HG03575 (cell line): ENCODE measurements at regions not wholly inside any gene's neighbourhood (a gene's known extent, or its start where the extent isn't known, plus 50 kb on each side); places are given as distances from the start of the nearest gene placed in this dataset.

ENCODE experiments used
- ATAC-seq: cut with Tn5 transposase; IDR thresholded peaks from one replicate; pipeline ENCODE4 v1.9.1; 2021; ENCODE audit not compliant: unreplicated experiment, insufficient number of reproducible peaks, low FRiP score; ENCODE audit errors: extremely low read depth

- no peak for ATAC-seq
Measured at GRCh38 chr1:60596791-60597750, 485.3 kb upstream of the NFIA start.

DNA sequence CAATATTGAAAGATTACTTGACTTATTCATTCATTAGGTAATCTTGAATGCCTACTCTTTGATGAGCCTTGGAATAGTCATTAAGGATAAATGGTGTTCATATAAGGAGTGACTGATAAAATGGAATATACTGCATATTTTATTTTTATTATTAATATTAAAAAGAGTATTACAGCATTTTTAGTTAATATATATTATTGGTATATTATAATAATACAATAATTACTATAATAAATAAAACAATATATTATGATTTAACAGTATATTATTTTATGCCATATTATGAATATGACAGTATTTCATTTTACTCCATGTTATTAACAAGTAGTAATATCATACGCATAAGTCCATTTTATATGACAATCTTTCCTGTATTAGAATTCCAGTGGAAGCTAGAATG, 490.8 kb upstream of the NFIA start:
- ATAC-seq, result no peak

DNA sequence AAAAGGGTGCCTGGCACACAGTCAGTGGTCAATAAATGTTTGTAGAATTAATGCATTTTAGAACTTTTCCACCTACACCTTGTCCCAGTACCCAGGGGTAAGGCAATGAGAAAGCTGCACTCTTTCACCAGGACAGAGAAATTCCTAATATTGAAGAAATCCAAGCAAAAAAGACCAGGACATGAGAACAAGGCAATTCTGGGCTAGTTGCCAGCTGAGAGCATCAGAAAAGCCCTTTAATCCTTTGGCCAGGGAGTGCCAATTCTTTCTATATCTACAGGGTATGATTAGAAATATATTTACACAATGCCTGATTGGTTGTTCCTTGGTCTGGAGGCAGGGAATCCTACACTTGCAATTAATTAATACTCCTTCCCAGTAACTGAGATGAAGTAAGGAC, 492.4 kb upstream of the NFIA start:
- no peak for ATAC-seq

DNA sequence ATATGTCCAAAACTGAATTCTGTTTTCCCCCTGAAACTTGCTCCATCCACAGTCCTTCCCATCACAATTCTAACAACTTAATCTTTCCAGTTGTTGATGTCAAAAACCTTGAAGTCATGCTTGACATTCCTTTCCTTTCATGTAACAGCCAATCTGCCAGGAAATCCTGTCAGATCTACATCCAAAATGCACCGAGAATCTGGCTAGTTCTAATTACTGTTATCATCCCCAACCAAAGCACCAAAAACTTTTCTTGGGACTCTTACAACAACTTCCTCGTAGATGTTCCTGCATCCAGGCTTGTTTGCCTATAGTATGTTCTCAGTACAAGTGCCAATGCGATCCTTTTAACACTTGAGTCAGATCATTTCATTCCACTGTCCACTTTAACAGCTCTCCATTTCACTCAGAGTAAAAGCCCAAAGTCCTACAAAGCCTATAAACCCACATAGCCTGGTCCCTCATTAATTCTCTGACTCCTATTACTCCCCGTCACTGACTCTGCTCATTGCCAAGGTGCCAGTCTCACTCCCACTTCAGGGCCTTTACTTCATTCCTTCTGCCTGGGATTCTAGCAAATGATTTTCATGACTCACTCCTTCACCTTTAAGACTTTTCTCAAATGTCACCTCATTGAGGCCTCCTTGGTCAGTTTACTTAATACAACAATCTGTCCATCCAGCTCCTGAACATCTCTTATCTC, 493.2 kb upstream of the NFIA start:
- no peak for ATAC-seq

DNA sequence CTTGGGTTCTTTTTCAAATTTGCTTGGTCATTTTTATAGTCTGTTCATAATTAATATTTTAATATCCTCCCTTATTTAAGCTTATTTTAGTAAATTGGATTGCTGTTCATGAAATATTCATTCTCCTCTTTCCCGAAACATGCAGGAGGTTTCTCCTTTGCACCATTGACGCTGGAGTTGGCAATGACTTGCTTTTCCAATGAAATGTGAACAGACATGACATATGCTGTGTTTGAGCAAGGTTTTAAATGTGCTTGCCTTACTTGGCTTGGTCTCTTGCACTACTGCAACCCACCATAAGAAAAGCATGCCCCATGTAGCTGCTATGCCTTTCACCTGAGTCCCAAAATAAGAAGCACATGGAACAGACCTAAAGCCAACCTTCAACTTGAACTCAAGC, 498.0 kb upstream of the NFIA start:
- no peak for ATAC-seq

DNA sequence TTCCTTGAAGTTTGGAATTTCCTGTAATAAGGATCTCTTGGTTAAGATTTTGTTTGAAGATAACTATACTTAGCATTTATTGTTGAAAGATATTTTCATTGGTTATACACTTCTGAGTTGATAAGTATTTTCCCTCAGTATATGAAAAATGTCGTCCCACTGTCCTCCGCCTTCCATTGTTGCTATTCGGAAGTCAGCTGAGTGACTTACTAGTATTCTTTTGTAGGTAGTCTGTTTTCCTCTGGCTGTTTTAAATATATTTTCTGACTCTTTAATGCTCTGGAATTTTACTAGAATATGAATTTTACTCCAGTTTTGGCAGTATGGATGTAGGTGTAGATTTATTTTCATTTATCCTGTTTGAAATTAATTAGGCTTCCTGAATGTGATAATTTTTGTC, 498.7 kb upstream of the NFIA start:
- ATAC-seq, result no peak

- no peak for ATAC-seq
Measured at GRCh38 chr1:60581455-60582220, 500.7 kb upstream of the NFIA start.

- no peak for ATAC-seq
Measured at GRCh38 chr1:60577029-60577428, 503.5 kb upstream of the C1orf87 start.

DNA sequence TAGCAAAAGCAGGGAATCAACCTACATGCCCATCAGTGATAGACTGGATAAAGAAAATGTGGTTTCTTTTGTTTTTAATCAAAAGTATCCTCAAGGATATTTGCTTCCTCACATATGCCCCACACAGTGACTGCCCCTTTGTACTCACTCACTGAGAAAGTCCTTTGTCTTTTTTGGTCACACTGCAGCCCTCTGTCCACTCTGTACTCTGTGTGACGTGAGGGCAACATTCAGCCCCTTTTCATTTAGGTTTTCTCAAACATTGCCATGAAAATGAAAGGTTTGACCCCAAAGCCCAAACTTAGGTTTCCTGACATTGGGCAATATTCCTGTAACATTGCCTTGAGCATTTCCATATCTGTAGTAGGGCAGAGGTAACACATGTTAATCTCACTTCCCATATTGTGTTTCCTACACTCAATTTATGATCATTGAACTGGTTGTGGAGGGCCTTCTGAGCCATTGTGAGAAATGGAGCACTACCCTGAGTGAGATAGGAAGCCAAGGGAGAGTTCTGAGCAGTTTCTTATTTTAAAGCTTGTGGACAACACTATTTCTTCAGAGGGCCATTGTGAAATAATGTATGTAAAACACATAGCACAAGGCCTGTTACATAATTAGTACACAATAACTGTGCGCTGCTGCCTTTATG, 501.9 kb upstream of the C1orf87 start:
- no peak for ATAC-seq

DNA sequence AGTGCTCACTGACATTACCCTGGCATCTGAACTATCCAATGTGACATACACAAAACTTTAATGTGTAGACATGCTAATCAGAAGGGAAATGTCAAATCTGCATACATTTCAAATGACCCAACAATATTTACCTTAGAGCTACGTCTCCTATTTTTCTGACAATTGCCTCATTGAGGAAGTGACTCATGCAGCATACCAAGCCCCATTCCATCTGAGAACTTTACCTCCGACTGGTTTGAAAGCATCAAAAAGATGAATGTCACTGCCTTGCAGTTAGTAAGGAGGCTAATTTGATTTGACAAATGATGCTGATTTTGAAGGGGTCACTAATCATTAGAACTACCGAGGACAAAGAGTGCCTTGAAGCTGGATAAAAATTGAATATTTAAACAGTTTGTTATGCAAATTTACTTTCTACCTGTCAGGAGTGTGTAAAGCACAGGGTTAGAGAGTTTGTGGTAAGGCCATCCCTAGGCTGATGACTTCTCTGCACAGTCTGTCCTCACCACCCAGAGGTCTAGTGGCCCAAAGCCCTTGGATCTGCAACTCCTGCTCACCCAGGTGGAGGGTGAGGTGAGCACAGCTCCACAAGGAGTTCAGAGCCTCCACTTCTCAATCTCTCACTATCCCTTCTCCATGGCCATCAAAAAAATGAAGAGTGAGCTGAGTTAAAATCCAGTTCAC, 500.3 kb upstream of the C1orf87 start:
- no peak for ATAC-seq

- no peak for ATAC-seq
Measured at GRCh38 chr1:60573121-60573520, 499.6 kb upstream of the C1orf87 start.

- no peak for ATAC-seq
Measured at GRCh38 chr1:60572378-60572777, 498.8 kb upstream of the C1orf87 start.

DNA sequence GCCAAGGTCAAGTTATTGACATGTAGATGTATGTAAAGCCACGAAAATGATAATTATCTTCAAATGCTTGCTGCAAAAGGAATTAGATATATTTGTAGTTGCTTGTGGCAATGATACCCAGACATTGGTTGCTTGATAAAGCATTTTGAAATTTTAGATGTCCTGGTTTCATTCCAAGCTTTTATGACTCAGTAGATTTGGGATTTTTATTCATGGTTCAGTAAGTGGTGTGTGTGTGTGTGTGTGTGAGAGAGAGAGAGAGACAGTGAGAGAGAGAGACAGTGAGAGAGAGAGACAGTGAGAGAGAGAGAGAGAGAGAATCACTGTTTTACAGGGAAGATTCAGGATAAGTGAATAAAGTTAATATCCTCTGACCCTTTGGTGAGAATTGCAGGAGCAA, 498.2 kb upstream of the C1orf87 start:
- no peak for ATAC-seq

DNA sequence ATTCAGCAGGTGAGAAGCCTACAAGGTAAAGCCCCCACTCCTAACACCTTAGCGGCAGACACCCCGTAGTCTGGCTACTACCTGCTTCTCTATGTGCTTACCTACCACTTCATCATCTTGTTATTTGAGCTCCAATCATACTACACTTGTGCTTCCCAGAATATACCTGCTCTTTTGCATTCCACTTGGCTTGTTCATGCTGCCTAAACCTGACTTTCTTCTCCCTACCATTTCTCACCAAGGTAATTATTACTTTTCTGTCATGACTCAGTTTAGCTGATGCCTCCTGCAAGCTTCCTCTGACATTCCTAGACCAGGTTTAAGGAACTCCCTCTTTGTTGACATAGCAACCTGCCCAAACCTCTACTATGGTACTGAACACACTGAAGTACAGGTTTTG, 495.6 kb upstream of the C1orf87 start:
- no peak for ATAC-seq

GRCh38 chr1:60567256-60567655, 493.7 kb upstream of the C1orf87 start:
- ATAC-seq, result no peak

- no peak for ATAC-seq
Measured at GRCh38 chr1:60564916-60565750, 491.6 kb upstream of the C1orf87 start.

GRCh38 chr1:60563777-60564535, 490.4 kb upstream of the C1orf87 start:
- ATAC-seq, result no peak
